Mononuclear cell (primary cell): ENCODE measurements at regions not wholly inside any gene's neighbourhood (a gene's known extent, or its start where the extent isn't known, plus 50 kb on each side); places are given as distances from the start of the nearest gene placed in this dataset.
"Not testable (repeated sequence)": the region's sequence is repeated elsewhere in the genome, so short reads cannot be mapped to it uniquely, and the experiment has no call there.

ENCODE experiments used
- H3K27me3 ChIP-seq: 2 replicates; pipeline ENCODE4 v1.6.0; 2011; ENCODE audit warnings: low read length, control low read depth; ENCODE audit not compliant: insufficient read depth
- H3K4me1 ChIP-seq: 2 replicates; pipeline ENCODE4 v1.5.1; 2011; ENCODE audit warnings: mild to moderate bottlenecking, low read length, control low read depth; ENCODE audit not compliant: insufficient read depth
- H3K4me3 ChIP-seq: 2 replicates; pipeline ENCODE4 v1.5.1; 2011; ENCODE audit warnings: mild to moderate bottlenecking, low read length, moderate library complexity
- H3K9me3 ChIP-seq: 2 replicates; pipeline ENCODE4 v1.5.1; 2011; ENCODE audit warnings: low read depth, mild to moderate bottlenecking, control low read depth, low read length

GRCh38 chr1:55775007-55775406, 559.8 kb upstream of the USP24 start:
- Histone ChIP-seq H3K4me1 (no peaks in the 10 kb centered on the region), H3K4me3 (no peak overlapping the region), H3K27me3 (peaks cover 4% of the 10 kb centered on the region), H3K9me3 (no peaks in the 10 kb centered on the region)

GRCh38 chr1:55774446-55774845, 559.3 kb upstream of the USP24 start:
- Histone ChIP-seq H3K9me3 (no peaks in the 10 kb centered on the region), H3K27me3 (peaks cover 4% of the 10 kb centered on the region), H3K4me1 (no peaks in the 10 kb centered on the region), H3K4me3 (no peak overlapping the region)

GRCh38 chr1:55773211-55773940, 558.2 kb upstream of the USP24 start:
- Histone ChIP-seq H3K4me3 (no peak overlapping the region), H3K9me3 (no peaks in the 10 kb centered on the region), H3K4me1 (no peaks in the 10 kb centered on the region), H3K27me3 (peaks cover 4% of the 10 kb centered on the region)

GRCh38 chr1:55768327-55768952, 553.3 kb upstream of the USP24 start:
- Histone ChIP-seq H3K9me3 (no peaks in the 10 kb centered on the region), H3K4me3 (no peak overlapping the region), H3K4me1 (no peaks in the 10 kb centered on the region), H3K27me3 (peaks cover 4% of the 10 kb centered on the region)

GRCh38 chr1:55767171-55767570, 552.0 kb upstream of the USP24 start:
- Histone ChIP-seq H3K4me1 (no peaks in the 10 kb centered on the region), H3K27me3 (peaks cover 3% of the 10 kb centered on the region), H3K9me3 (no peaks in the 10 kb centered on the region), H3K4me3 (no peak overlapping the region)

GRCh38 chr1:55765505-55765904, 550.3 kb upstream of the USP24 start:
- H3K4me3 ChIP-seq, H3K27me3 ChIP-seq, H3K9me3 ChIP-seq, H3K4me1 ChIP-seq: not testable (repeated sequence)

GRCh38 chr1:55751776-55752175, 536.6 kb upstream of the USP24 start:
- no peaks in the 10 kb centered on the region for H3K27me3 ChIP-seq
- H3K4me3 ChIP-seq = no peak overlapping the region
- H3K4me1 ChIP-seq = no peaks in the 10 kb centered on the region
- H3K9me3 ChIP-seq = no peaks in the 10 kb centered on the region

GRCh38 chr1:55750628-55750995, 535.4 kb upstream of the USP24 start:
- Histone ChIP-seq H3K4me1 (no peaks in the 10 kb centered on the region), H3K4me3 (no peak overlapping the region), H3K9me3 (no peaks in the 10 kb centered on the region), H3K27me3 (no peaks in the 10 kb centered on the region)

GRCh38 chr1:55749975-55750627, 534.9 kb upstream of the USP24 start:
- Histone ChIP-seq H3K9me3 (no peaks in the 10 kb centered on the region), H3K4me1 (no peaks in the 10 kb centered on the region), H3K27me3 (no peaks in the 10 kb centered on the region), H3K4me3 (no peak overlapping the region)

- Histone ChIP-seq H3K4me1 (no peaks in the 10 kb centered on the region), H3K4me3 (no peak overlapping the region), H3K27me3 (no peaks in the 10 kb centered on the region), H3K9me3 (no peaks in the 10 kb centered on the region)
Observed at GRCh38 chr1:55747408-55747841, 532.3 kb upstream of the USP24 start.

- no peak overlapping the region for H3K4me3 ChIP-seq
- H3K27me3 ChIP-seq = no peaks in the 10 kb centered on the region
- H3K9me3 ChIP-seq = no peaks in the 10 kb centered on the region
- no peaks in the 10 kb centered on the region for H3K4me1 ChIP-seq
Observed at GRCh38 chr1:55746710-55747109, 531.5 kb upstream of the USP24 start.

GRCh38 chr1:55741516-55741915, 526.4 kb upstream of the USP24 start:
- Histone ChIP-seq H3K9me3 (no peaks in the 10 kb centered on the region), H3K4me3 (no peak overlapping the region), H3K27me3 (no peaks in the 10 kb centered on the region), H3K4me1 (no peaks in the 10 kb centered on the region)

- H3K27me3 ChIP-seq = no peaks in the 10 kb centered on the region
- no peaks in the 10 kb centered on the region for H3K9me3 ChIP-seq
- H3K4me1 ChIP-seq = no peaks in the 10 kb centered on the region
- no peak overlapping the region for H3K4me3 ChIP-seq
Observed at GRCh38 chr1:55735106-55735505, 519.9 kb upstream of the USP24 start.

GRCh38 chr1:55726994-55727393, 511.8 kb upstream of the USP24 start:
- Histone ChIP-seq H3K27me3 (no peaks in the 10 kb centered on the region), H3K9me3 (no peaks in the 10 kb centered on the region), H3K4me3 (no peak overlapping the region), H3K4me1 (no peaks in the 10 kb centered on the region)

- no peaks in the 10 kb centered on the region for H3K9me3 ChIP-seq
- H3K4me1 ChIP-seq = no peaks in the 10 kb centered on the region
- no peak overlapping the region for H3K4me3 ChIP-seq
- no peaks in the 10 kb centered on the region for H3K27me3 ChIP-seq
Observed at GRCh38 chr1:55725378-55725777, 510.2 kb upstream of the USP24 start.
